Fibroblast of lung (primary cell): ENCODE measurements at regions not wholly inside any gene's neighbourhood (a gene's known extent, or its start where the extent isn't known, plus 50 kb on each side); places are given as distances from the start of the nearest gene placed in this dataset.

Source experiments
- DNase-seq, 2 donors: peaks; one replicate each; pipeline versions ENCODE4 v3.0.0 to v3.0.0-alpha.2; 2010; ENCODE audit warnings: low read depth in 2 of 2
- H2AFZ ChIP-seq: 2 replicates; pipeline ENCODE4 v1.5.1; 2012; ENCODE audit warnings: low read length, control low read depth, inconsistent platforms
- H3K27ac ChIP-seq: 2 replicates; pipeline ENCODE4 v1.5.1; 2011; ENCODE audit warnings: low read length, control low read depth; ENCODE audit not compliant: insufficient read depth
- H3K27me3 ChIP-seq: 2 replicates; pipeline ENCODE4 v1.5.1; 2011; ENCODE audit warnings: mild to moderate bottlenecking, low read length; ENCODE audit not compliant: control insufficient read depth, insufficient read depth
- H3K36me3 ChIP-seq: 2 replicates; pipeline ENCODE4 v1.5.1; 2011; ENCODE audit warnings: low read length; ENCODE audit not compliant: control insufficient read depth, insufficient read depth
- H3K4me1 ChIP-seq: 2 replicates; pipeline ENCODE4 v1.5.1; 2011; ENCODE audit warnings: low read length; ENCODE audit not compliant: control insufficient read depth, insufficient read depth; ENCODE audit errors: extremely low read depth
- H3K4me2 ChIP-seq: 2 replicates; pipeline ENCODE4 v1.5.1; 2011; ENCODE audit warnings: low read length, control low read depth; ENCODE audit not compliant: insufficient read depth; ENCODE audit errors: extremely low read depth
- H3K4me3 ChIP-seq, 4 experiments: fragments of 200-600 bp in 1 of 4; sonication (generic) in 1 of 4; replicated peaks in 1 of 4; 2 replicates each; pipeline ENCODE4 v1.5.1; 2011 to 2016; ENCODE audit warnings: low read length in 4 of 4, low read depth in 3 of 4, mild to moderate bottlenecking in 3 of 4, control low read depth in 2 of 4, inconsistent platforms in 1 of 4, mixed read lengths in 1 of 4; ENCODE audit not compliant: insufficient read depth in 1 of 4; ENCODE audit errors: control extremely low read depth in 1 of 4
- H3K79me2 ChIP-seq: 2 replicates; pipeline ENCODE4 v1.5.1; 2012; ENCODE audit warnings: mild to moderate bottlenecking, low read length, inconsistent platforms; ENCODE audit not compliant: control insufficient read depth, insufficient read depth
- H3K9ac ChIP-seq: 2 replicates; pipeline ENCODE4 v1.5.1; 2011; ENCODE audit warnings: mild to moderate bottlenecking, low read length, control low read depth; ENCODE audit not compliant: insufficient read depth
- H3K9me3 ChIP-seq: 2 replicates; pipeline ENCODE4 v1.5.1; 2012; ENCODE audit warnings: low read depth, low read length; ENCODE audit not compliant: control insufficient read depth, insufficient read depth
- H4K20me1 ChIP-seq: 2 replicates; pipeline ENCODE4 v1.5.1; 2011; ENCODE audit warnings: low read length; ENCODE audit not compliant: control insufficient read depth, insufficient read depth; ENCODE audit errors: extremely low read depth
- CTCF ChIP-seq, 2 donors: IDR thresholded peaks in 1 of 2; conservative IDR thresholded peaks in 1 of 2; 1 replicate in 1 of 2; 2 replicates in 1 of 2; pipeline ENCODE4 v1.5.1; 2011 to 2012; ENCODE audit warnings: low read length in 2 of 2, control low read depth in 1 of 2, inconsistent platforms in 1 of 2, low read depth in 1 of 2, mild to moderate bottlenecking in 1 of 2
- EZH2 ChIP-seq: IDR thresholded peaks from 2 replicates; pipeline ENCODE4 v1.5.1; 2012; ENCODE audit warnings: low read length, control low read depth, mild to moderate bottlenecking; ENCODE audit errors: missing control alignments

- H3K79me2 ChIP-seq: no peaks in the 10 kb centered on the region
- no peak for DNase-seq
- H3K9me3 ChIP-seq: no peaks in the 10 kb centered on the region
- H2AFZ ChIP-seq: no peak overlapping the region
- no peaks in the 10 kb centered on the region for H3K27me3 ChIP-seq
- H4K20me1 ChIP-seq: no peaks in the 10 kb centered on the region
- no peak overlapping the region for H3K4me2 ChIP-seq
- TF ChIP-seq EZH2 (no peak), CTCF (conservative IDR thresholded peaks at IDR 0.05 in 1 of 2, IDR thresholded peaks at IDR 0.05 in 1 of 2; ENCODE audit: low read depth in 1 of 2, low read length in 2 of 2) (no peak)
- H3K9ac ChIP-seq: no peak overlapping the region
- H3K27ac ChIP-seq: no peak overlapping the region
- no peaks in the 10 kb centered on the region for H3K4me1 ChIP-seq
- H3K4me3 ChIP-seq: no peak overlapping the region
- H3K36me3 ChIP-seq: no peaks in the 10 kb centered on the region
Observed at GRCh38 chr3:147987549-147987948, 578.4 kb downstream of the ZIC1 start.

- H2AFZ ChIP-seq: no peak overlapping the region
- H3K9ac ChIP-seq: no peak overlapping the region
Observed at GRCh38 chr3:147989344-147989743, 580.2 kb downstream of the ZIC1 start.

GRCh38 chr3:148002705-148003205 lies 593.6 kb downstream of the ZIC1 start:
- no peaks in the 10 kb centered on the region for H4K20me1 ChIP-seq
- H3K79me2 ChIP-seq: no peaks in the 10 kb centered on the region
- H3K4me2 ChIP-seq: no peak overlapping the region
- H3K4me1 ChIP-seq: no peaks in the 10 kb centered on the region
- H3K27ac ChIP-seq: no peak overlapping the region
- no peak overlapping the region for H3K4me3 ChIP-seq
- no peaks in the 10 kb centered on the region for H3K27me3 ChIP-seq
- H3K36me3 ChIP-seq: no peaks in the 10 kb centered on the region
- no peak overlapping the region for H2AFZ ChIP-seq
- no peaks in the 10 kb centered on the region for H3K9me3 ChIP-seq
- no peak overlapping the region for H3K9ac ChIP-seq
- no peak for TF ChIP-seq CTCF (conservative IDR thresholded peaks at IDR 0.05 in 1 of 2, IDR thresholded peaks at IDR 0.05 in 1 of 2; ENCODE audit: low read depth in 1 of 2, low read length in 2 of 2)
- TF ChIP-seq EZH2: no peak
- no peak for DNase-seq

More at GRCh38 chr3:147989344-147989743, 580.2 kb downstream of the ZIC1 start:
- H3K36me3 ChIP-seq: no peaks in the 10 kb centered on the region
- H3K4me3 ChIP-seq: no peak overlapping the region
- TF ChIP-seq CTCF (conservative IDR thresholded peaks at IDR 0.05 in 1 of 2, IDR thresholded peaks at IDR 0.05 in 1 of 2; ENCODE audit: low read depth in 1 of 2, low read length in 2 of 2) (no peak), EZH2 (no peak)
- H3K27me3 ChIP-seq: no peaks in the 10 kb centered on the region
- no peaks in the 10 kb centered on the region for H3K4me1 ChIP-seq
- no peaks in the 10 kb centered on the region for H3K9me3 ChIP-seq
- H3K27ac ChIP-seq: no peak overlapping the region
- DNase-seq: no peak
- H3K4me2 ChIP-seq: no peak overlapping the region
- no peaks in the 10 kb centered on the region for H4K20me1 ChIP-seq
- H3K79me2 ChIP-seq: no peaks in the 10 kb centered on the region
